ENCODE measurements at regions not wholly inside any gene's neighbourhood (a gene's known extent, or its start where the extent isn't known, plus 50 kb on each side); places are given as distances from the start of the nearest gene placed in this dataset.

GRCh38 chr20:58002901-58003300, 225.6 kb downstream of the ANKRD60 start:
- no peak for DNase-seq
- peaks cover 0 to 23% (median 17%) of the 10 kb centered on the region in 3 donors for H3K4me1 Mint-ChIP-seq
- ATAC-seq (ENCODE audit: low read depth in 2 of 2): no peak
- H3K36me3 Mint-ChIP-seq: no peaks in the 10 kb centered on the region
- no peak overlapping the region for H3K27ac Mint-ChIP-seq
- no peak overlapping the region for H3K4me3 Mint-ChIP-seq
- peaks cover 0 to 3% (median 0%) of the 10 kb centered on the region in 7 donors for H3K9me3 Mint-ChIP-seq
- H3K27me3 Mint-ChIP-seq: peaks cover 0 to 15% (median 10%) of the 10 kb centered on the region in 3 donors

GRCh38 chr20:58001946-58002345, 226.5 kb downstream of the ANKRD60 start:
- Mint-ChIP-seq H3K9me3 (peaks cover 0 to 3% (median 0%) of the 10 kb centered on the region in 7 donors), H3K27ac (no peak overlapping the region), H3K36me3 (no peaks in the 10 kb centered on the region), H3K4me3 (no peak overlapping the region), H3K27me3 (peaks cover 2 to 19% (median 17%) of the 10 kb centered on the region in 3 donors), H3K4me1 (peaks cover 0 to 23% (median 21%) of the 10 kb centered on the region in 3 donors)
- no peak for ATAC-seq (ENCODE audit: low read depth in 2 of 2)
- DNase-seq: no peak

- ATAC-seq (ENCODE audit: low read depth in 2 of 2): no peak
Observed at GRCh38 chr20:58001381-58001780, 227.1 kb downstream of the ANKRD60 start.

GRCh38 chr20:58000861-58001260, 227.6 kb downstream of the ANKRD60 start:
- Mint-ChIP-seq H3K4me3 (peak overlapping the region in 1 of 8 donors; percentile 29), H3K9me3 (peaks cover 0 to 3% (median 0%) of the 10 kb centered on the region in 7 donors), H3K36me3 (no peaks in the 10 kb centered on the region), H3K27ac (peak overlapping the region in 1 of 6 donors; percentile 87), H3K4me1 (peaks cover 0 to 23% (median 21%) of the 10 kb centered on the region in 3 donors), H3K27me3 (peaks cover 3 to 23% (median 13%) of the 10 kb centered on the region in 3 donors)
- DNase-seq (no peak), ATAC-seq (ENCODE audit: low read depth in 2 of 2) (no peak)

More at GRCh38 chr20:58001381-58001780, 227.1 kb downstream of the ANKRD60 start:
- no peak for DNase-seq
- no peaks in the 10 kb centered on the region for H3K36me3 Mint-ChIP-seq
- peaks cover 0 to 23% (median 21%) of the 10 kb centered on the region in 3 donors for H3K4me1 Mint-ChIP-seq
- peaks cover 0 to 3% (median 0%) of the 10 kb centered on the region in 7 donors for H3K9me3 Mint-ChIP-seq
- peaks cover 3 to 24% (median 17%) of the 10 kb centered on the region in 3 donors for H3K27me3 Mint-ChIP-seq
- H3K4me3 Mint-ChIP-seq: peak overlapping the region in 1 of 8 donors; percentile 12
- H3K27ac Mint-ChIP-seq: no peak overlapping the region

GRCh38 chr20:57999465-58000111, 228.9 kb downstream of the ANKRD60 start:
- peak overlapping the region; percentile 1 to 85 (median 56) for H3K4me3 Mint-ChIP-seq
- peak overlapping the region in 4 of 6 donors; percentile 57 to 74 (median 63) for H3K27ac Mint-ChIP-seq
- DNase-seq (peak; percentile 32), ATAC-seq (ENCODE audit: low read depth in 2 of 2) (peak; percentile 88 to 93)
- peaks cover 0 to 3% (median 0%) of the 10 kb centered on the region in 7 donors for H3K9me3 Mint-ChIP-seq
- H3K36me3 Mint-ChIP-seq: no peaks in the 10 kb centered on the region
- peaks cover 13 to 29% (median 13%) of the 10 kb centered on the region in 3 donors for H3K27me3 Mint-ChIP-seq
- H3K4me1 Mint-ChIP-seq: peaks cover 0 to 21% (median 19%) of the 10 kb centered on the region in 3 donors

- H3K27me3 Mint-ChIP-seq: peaks cover 13 to 29% (median 15%) of the 10 kb centered on the region in 3 donors
- DNase-seq: no peak
- peaks cover 0 to 3% (median 0%) of the 10 kb centered on the region in 7 donors for H3K9me3 Mint-ChIP-seq
- ATAC-seq (ENCODE audit: low read depth in 2 of 2): no peak
- H3K4me3 Mint-ChIP-seq: peak overlapping the region; percentile 1 to 85 (median 56)
- no peaks in the 10 kb centered on the region for H3K36me3 Mint-ChIP-seq
- H3K27ac Mint-ChIP-seq: peak overlapping the region in 3 of 6 donors; percentile 57 to 74 (median 62)
- H3K4me1 Mint-ChIP-seq: peaks cover 0 to 21% (median 19%) of the 10 kb centered on the region in 3 donors
Observed at GRCh38 chr20:57998981-57999464, 229.4 kb downstream of the ANKRD60 start.

GRCh38 chr20:57998276-57998675, 230.2 kb downstream of the ANKRD60 start:
- ATAC-seq (ENCODE audit: low read depth in 2 of 2): no peak
- Mint-ChIP-seq H3K4me1 (peaks cover 0 to 21% (median 19%) of the 10 kb centered on the region in 3 donors), H3K27ac (no peak overlapping the region), H3K27me3 (peaks cover 15 to 29% (median 20%) of the 10 kb centered on the region in 3 donors), H3K9me3 (peaks cover 0 to 2% (median 0%) of the 10 kb centered on the region in 7 donors), H3K36me3 (no peaks in the 10 kb centered on the region), H3K4me3 (peak overlapping the region in 2 of 8 donors; percentile 12 to 67)
- DNase-seq: no peak

- peaks cover 0 to 21% (median 19%) of the 10 kb centered on the region in 3 donors for H3K4me1 Mint-ChIP-seq
- no peaks in the 10 kb centered on the region for H3K36me3 Mint-ChIP-seq
Observed at GRCh38 chr20:57996936-57997890, 231.2 kb downstream of the ANKRD60 start.

GRCh38 chr20:57996465-57996864, 232.0 kb downstream of the ANKRD60 start:
- Mint-ChIP-seq H3K4me1 (peaks cover 0 to 21% (median 19%) of the 10 kb centered on the region in 3 donors), H3K27ac (no peak overlapping the region), H3K9me3 (peaks cover 0 to 2% (median 0%) of the 10 kb centered on the region in 7 donors), H3K27me3 (peaks cover 15 to 38% (median 35%) of the 10 kb centered on the region in 3 donors), H3K4me3 (no peak overlapping the region), H3K36me3 (no peaks in the 10 kb centered on the region)
- DNase-seq (no peak), ATAC-seq (ENCODE audit: low read depth in 2 of 2) (no peak)

More at GRCh38 chr20:57996936-57997890, 231.2 kb downstream of the ANKRD60 start:
- Mint-ChIP-seq H3K27ac (peak overlapping the region in 1 of 6 donors; percentile 36), H3K9me3 (peaks cover 0 to 2% (median 0%) of the 10 kb centered on the region in 7 donors), H3K27me3 (peaks cover 15 to 32% (median 28%) of the 10 kb centered on the region in 3 donors), H3K4me3 (no peak overlapping the region)
- DNase-seq (no peak), ATAC-seq (ENCODE audit: low read depth in 2 of 2) (no peak)

- no peak overlapping the region for H3K4me3 Mint-ChIP-seq
- peaks cover 15 to 43% (median 38%) of the 10 kb centered on the region in 3 donors for H3K27me3 Mint-ChIP-seq
- ATAC-seq (ENCODE audit: low read depth in 2 of 2): no peak
- H3K27ac Mint-ChIP-seq: no peak overlapping the region
- H3K36me3 Mint-ChIP-seq: no peaks in the 10 kb centered on the region
- DNase-seq: no peak
- H3K9me3 Mint-ChIP-seq: peaks cover 0 to 2% (median 0%) of the 10 kb centered on the region in 7 donors
- H3K4me1 Mint-ChIP-seq: peaks cover 0 to 21% (median 17%) of the 10 kb centered on the region in 3 donors
Observed at GRCh38 chr20:57995381-57995977, 233.0 kb downstream of the ANKRD60 start.

- H3K9me3 Mint-ChIP-seq: peaks cover 0 to 2% (median 0%) of the 10 kb centered on the region in 7 donors
- DNase-seq: no peak
- peaks cover 0 to 13% (median 5%) of the 10 kb centered on the region in 3 donors for H3K4me1 Mint-ChIP-seq
- peaks cover 19 to 58% (median 49%) of the 10 kb centered on the region in 3 donors for H3K27me3 Mint-ChIP-seq
- H3K36me3 Mint-ChIP-seq: no peaks in the 10 kb centered on the region
- H3K4me3 Mint-ChIP-seq: peak overlapping the region in 1 of 8 donors; percentile 47
- H3K27ac Mint-ChIP-seq: no peak overlapping the region
- no peak for ATAC-seq (ENCODE audit: low read depth in 2 of 2)
Observed at GRCh38 chr20:57993716-57994431, 234.6 kb downstream of the ANKRD60 start.

GRCh38 chr20:57991211-57991881, 237.1 kb downstream of the ANKRD60 start:
- H3K27me3 Mint-ChIP-seq: peaks cover 22 to 59% (median 49%) of the 10 kb centered on the region in 3 donors
- H3K4me3 Mint-ChIP-seq: no peak overlapping the region
- DNase-seq (no peak), ATAC-seq (ENCODE audit: low read depth in 2 of 2) (no peak)
- no peak overlapping the region for H3K27ac Mint-ChIP-seq
- H3K36me3 Mint-ChIP-seq: no peaks in the 10 kb centered on the region
- H3K4me1 Mint-ChIP-seq: no peaks in the 10 kb centered on the region
- peaks cover 0 to 2% (median 0%) of the 10 kb centered on the region in 7 donors for H3K9me3 Mint-ChIP-seq
